A549 (cell line): ENCODE measurements at regions not wholly inside any gene's neighbourhood (a gene's known extent, or its start where the extent isn't known, plus 50 kb on each side); places are given as distances from the start of the nearest gene placed in this dataset.

Source experiments
- BHLHE40 ChIP-seq: IDR thresholded peaks from 2 replicates; pipeline ENCODE4 v1.6.1; 2012; ENCODE audit warnings: low read depth, low read length, inconsistent platforms
- CTCF ChIP-seq: fragments of >200 bp; sonication (Bioruptor Twin); formaldehyde crosslinking; IDR thresholded peaks from 3 replicates; pipeline ENCODE4 v1.5.1; 2016
- EP300 ChIP-seq, 2 experiments: fragments of >200 bp; sonication (Bioruptor Twin); formaldehyde crosslinking; IDR thresholded peaks; 2 replicates in 1 of 2; 3 replicates in 1 of 2; pipeline ENCODE4 v1.6.1; 2016 to 2017
- ESRRA ChIP-seq: fragments of 150-350 bp; IDR thresholded peaks from 2 replicates; pipeline ENCODE4 v1.6.1; 2014; ENCODE audit warnings: mild to moderate bottlenecking, low read length, borderline replicate concordance
- KDM5A ChIP-seq: fragments of 200-600 bp; sonication (generic); IDR thresholded peaks from 2 replicates; pipeline ENCODE4 v1.6.1; 2016; ENCODE audit warnings: antibody characterized with exemption, mild to moderate bottlenecking
- PBX3 ChIP-seq: IDR thresholded peaks from 2 replicates; pipeline ENCODE4 v1.6.1; 2012
- PHF8 ChIP-seq: fragments of 200-600 bp; sonication (generic); IDR thresholded peaks from 2 replicates; pipeline ENCODE4 v1.6.1; 2016; ENCODE audit warnings: low read depth, mild to moderate bottlenecking, antibody characterized with exemption, moderate library complexity, borderline replicate concordance
- TP53 ChIP-seq: fragments of 250-450 bp; sonication (Bioruptor Pico); IDR thresholded peaks from 2 replicates; pipeline ENCODE4 v1.5.0; 2021; ENCODE audit warnings: mild to moderate bottlenecking, moderate library complexity
- TF ChIP-seq, protein P1 (sequence below): fragments of >200 bp; sonication (Bioruptor Twin); formaldehyde crosslinking; IDR thresholded peaks from 3 replicates; pipeline ENCODE4 v1.6.1; 2016

DNA sequence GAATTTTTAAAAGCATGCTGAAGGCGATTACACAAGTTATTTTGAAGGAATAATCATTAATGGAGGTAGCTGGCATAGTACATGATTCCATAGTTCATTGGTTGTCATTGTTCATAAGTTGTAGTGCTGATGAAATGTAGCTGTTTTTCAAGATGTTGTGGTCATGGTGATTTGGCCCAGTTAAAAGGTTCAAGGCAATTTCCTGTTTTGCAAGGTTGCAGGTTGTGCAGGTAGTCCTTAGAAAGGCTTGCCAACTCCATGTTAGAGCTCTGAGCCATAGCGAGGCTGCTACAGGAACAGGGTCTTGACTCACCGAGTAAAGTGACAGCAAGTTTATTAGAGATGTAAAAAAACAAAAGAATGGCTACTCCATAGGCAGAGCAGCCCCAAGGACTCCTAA is 95.8 kb upstream of the CHORDC1 start:
- no peak for TF ChIP-seq KDM5A
- TF ChIP-seq PBX3: no peak
- TF ChIP-seq CTCF: no peak
- TF ChIP-seq PHF8: no peak
- no peak for TF ChIP-seq ESRRA
- TF ChIP-seq BHLHE40: no peak
- TF ChIP-seq, protein P1, sequence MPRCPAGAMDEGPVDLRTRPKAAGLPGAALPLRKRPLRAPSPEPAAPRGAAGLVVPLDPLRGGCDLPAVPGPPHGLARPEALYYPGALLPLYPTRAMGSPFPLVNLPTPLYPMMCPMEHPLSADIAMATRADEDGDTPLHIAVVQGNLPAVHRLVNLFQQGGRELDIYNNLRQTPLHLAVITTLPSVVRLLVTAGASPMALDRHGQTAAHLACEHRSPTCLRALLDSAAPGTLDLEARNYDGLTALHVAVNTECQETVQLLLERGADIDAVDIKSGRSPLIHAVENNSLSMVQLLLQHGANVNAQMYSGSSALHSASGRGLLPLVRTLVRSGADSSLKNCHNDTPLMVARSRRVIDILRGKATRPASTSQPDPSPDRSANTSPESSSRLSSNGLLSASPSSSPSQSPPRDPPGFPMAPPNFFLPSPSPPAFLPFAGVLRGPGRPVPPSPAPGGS: no peak
- no peak for TF ChIP-seq EP300 (IDR thresholded peaks at IDR 0.05)
- no peak for TF ChIP-seq TP53 (CRISPR knock-in tag)
